HEK293 (cell line): ENCODE measurements at regions not wholly inside any gene's neighbourhood (a gene's known extent, or its start where the extent isn't known, plus 50 kb on each side); places are given as distances from the start of the nearest gene placed in this dataset.

Experiments
- CTCF ChIA-PET: fragments of 350-600 bp; formaldehyde crosslinking; extraction: SDS; loops from one replicate; lab custom pipeline; 2021; ENCODE audit warnings: antibody characterized with exemption; lab: Yijun Ruan, JAX
- POLR2A ChIA-PET: fragments of 300-600 bp; formaldehyde crosslinking; extraction: SDS; loops from one replicate; lab custom pipeline; 2020; ENCODE audit warnings: antibody characterized with exemption, inconsistent platforms; lab: Yijun Ruan, JAX
- H3K27ac ChIP-seq: fragments of 200-500 bp; sonication (Bioruptor generic); 2 replicates; pipeline ENCODE4 v1.5.1; 2014; ENCODE audit warnings: low read depth, low read length, control low read depth, inconsistent platforms; ENCODE audit errors: extremely low read depth
- H3K36me3 ChIP-seq, 2 experiments: fragments of 200-500 bp in 1 of 2; sonication (Bioruptor generic) in 1 of 2; 1 replicate in 1 of 2; 2 replicates in 1 of 2; pipeline ENCODE4 v1.5.1; 2014 to 2017; ENCODE audit warnings: inconsistent platforms in 2 of 2, low read length in 2 of 2; ENCODE audit not compliant: control insufficient read depth in 2 of 2, insufficient read depth in 1 of 2
- H3K4me1 ChIP-seq: fragments of 200-500 bp; sonication (Bioruptor generic); 2 replicates; pipeline ENCODE4 v1.5.1; 2014; ENCODE audit warnings: mild to moderate bottlenecking, low read length, inconsistent platforms; ENCODE audit not compliant: control insufficient read depth, insufficient read depth
- H3K4me3 ChIP-seq: 2 replicates; pipeline ENCODE4 v1.5.1; 2011; ENCODE audit warnings: low read depth, mild to moderate bottlenecking, control low read depth, low read length, moderate library complexity
- H3K9me3 ChIP-seq: fragments of 200-500 bp; sonication (Bioruptor generic); 2 replicates; pipeline ENCODE4 v1.5.1; 2014; ENCODE audit warnings: low read depth, low read length, inconsistent platforms; ENCODE audit not compliant: control insufficient read depth, insufficient read depth
- GLIS2 ChIP-seq: fragments of 450-650 bp; formaldehyde crosslinking; IDR thresholded peaks from 2 replicates; pipeline ENCODE4 v1.5.1; 2016; ENCODE audit warnings: missing biosample characterization, missing genetic modification characterization
- HOXC10 ChIP-seq: sonication (generic); formaldehyde crosslinking; IDR thresholded peaks from 2 replicates; pipeline ENCODE4 v1.8.1; 2023; ENCODE audit warnings: mild to moderate bottlenecking, missing genetic modification reagents
- IKZF3 ChIP-seq: fragments of 450-650 bp; IDR thresholded peaks from 2 replicates; pipeline ENCODE4 v1.5.0; 2018; ENCODE audit warnings: missing biosample characterization, mild to moderate bottlenecking, missing genetic modification characterization, moderate library complexity
- KLF7 ChIP-seq: fragments of 450-650 bp; formaldehyde crosslinking; IDR thresholded peaks from 2 replicates; pipeline ENCODE4 v1.5.1; 2016; ENCODE audit warnings: missing biosample characterization, missing genetic modification characterization, borderline replicate concordance
- MZF1 ChIP-seq: fragments of 450-650 bp; formaldehyde crosslinking; IDR thresholded peaks from 2 replicates; pipeline ENCODE4 v1.5.1; 2017; ENCODE audit warnings: missing biosample characterization, missing genetic modification characterization, borderline replicate concordance
- OVOL3 ChIP-seq: fragments of 450-650 bp; formaldehyde crosslinking; IDR thresholded peaks from 2 replicates; pipeline ENCODE4 v1.5.1; 2016; ENCODE audit warnings: missing biosample characterization, missing genetic modification characterization
- SCRT1 ChIP-seq: fragments of 450-650 bp; formaldehyde crosslinking; IDR thresholded peaks from 2 replicates; pipeline ENCODE4 v1.5.1; 2016; ENCODE audit warnings: missing biosample characterization, missing genetic modification characterization, borderline replicate concordance
- SCRT2 ChIP-seq: fragments of 450-650 bp; formaldehyde crosslinking; IDR thresholded peaks from 2 replicates; pipeline ENCODE4 v1.5.1; 2016; ENCODE audit warnings: missing biosample characterization, missing genetic modification characterization
- ZBTB1 ChIP-seq: fragments of 450-650 bp; formaldehyde crosslinking; IDR thresholded peaks from 2 replicates; pipeline ENCODE4 v1.5.1; 2016; ENCODE audit warnings: missing biosample characterization, missing genetic modification characterization
- ZBTB44 ChIP-seq: fragments of 450-650 bp; IDR thresholded peaks from 2 replicates; pipeline ENCODE4 v1.5.1; 2018; ENCODE audit warnings: missing biosample characterization, mild to moderate bottlenecking, missing genetic modification characterization
- ZBTB7A ChIP-seq: fragments of 450-650 bp; formaldehyde crosslinking; IDR thresholded peaks from 2 replicates; pipeline ENCODE4 v1.5.1; 2016; ENCODE audit warnings: low read depth, missing biosample characterization, missing genetic modification characterization
- ZFHX2 ChIP-seq: fragments of 450-650 bp; formaldehyde crosslinking; conservative IDR thresholded peaks from 2 replicates; pipeline ENCODE4 v1.5.1; 2016; ENCODE audit warnings: missing biosample characterization, missing genetic modification characterization
- ZFP3 ChIP-seq: fragments of 450-650 bp; formaldehyde crosslinking; IDR thresholded peaks from 2 replicates; pipeline ENCODE4 v1.5.1; 2016; ENCODE audit warnings: low read depth, missing biosample characterization, missing genetic modification characterization
- ZNF10 ChIP-seq: fragments of 450-650 bp; formaldehyde crosslinking; IDR thresholded peaks from 2 replicates; pipeline ENCODE4 v1.5.1; 2017; ENCODE audit warnings: missing biosample characterization, missing genetic modification characterization
- ZNF114 ChIP-seq: fragments of 450-650 bp; formaldehyde crosslinking; IDR thresholded peaks from 2 replicates; pipeline ENCODE4 v1.5.0; 2017; ENCODE audit warnings: missing biosample characterization, missing genetic modification characterization
- ZNF211 ChIP-seq: fragments of 450-650 bp; formaldehyde crosslinking; IDR thresholded peaks from 2 replicates; pipeline ENCODE4 v1.5.1; 2016; ENCODE audit warnings: low read depth, missing biosample characterization, missing genetic modification characterization
- ZNF274 ChIP-seq, 2 experiments: fragments of 200-500 bp in 1 of 2; fragments of 450-650 bp in 1 of 2; sonication (Bioruptor generic) in 1 of 2; formaldehyde crosslinking in 1 of 2; IDR thresholded peaks; 2 replicates each; pipeline versions ENCODE4 v1.5.1 to v1.6.1; 2014 to 2016; ENCODE audit warnings: borderline replicate concordance in 1 of 2, inconsistent platforms in 1 of 2, low read length in 1 of 2, missing biosample characterization in 1 of 2, missing genetic modification characterization in 1 of 2
- ZNF302 ChIP-seq: fragments of 450-650 bp; formaldehyde crosslinking; IDR thresholded peaks from 2 replicates; pipeline ENCODE4 v1.5.1; 2016; ENCODE audit warnings: missing biosample characterization, missing genetic modification characterization, low read depth
- ZNF433 ChIP-seq: fragments of 450-650 bp; formaldehyde crosslinking; IDR thresholded peaks from 2 replicates; pipeline ENCODE4 v1.5.1; 2016; ENCODE audit warnings: missing biosample characterization, missing genetic modification characterization, low read depth
- ZNF473 ChIP-seq: fragments of 450-650 bp; formaldehyde crosslinking; IDR thresholded peaks from 2 replicates; pipeline ENCODE4 v1.5.1; 2017; ENCODE audit warnings: missing biosample characterization, missing genetic modification characterization
- ZNF623 ChIP-seq: fragments of 450-650 bp; formaldehyde crosslinking; IDR thresholded peaks from 2 replicates; pipeline ENCODE4 v1.5.1; 2016; ENCODE audit warnings: missing biosample characterization, missing genetic modification characterization
- ZNF660 ChIP-seq: fragments of 450-650 bp; IDR thresholded peaks from 2 replicates; pipeline ENCODE4 v1.5.1; 2018; ENCODE audit warnings: missing biosample characterization, mild to moderate bottlenecking, missing genetic modification characterization
- ZSCAN16 ChIP-seq: fragments of 450-650 bp; formaldehyde crosslinking; IDR thresholded peaks from 2 replicates; pipeline ENCODE4 v1.5.1; 2016; ENCODE audit warnings: missing biosample characterization, missing genetic modification characterization
- TF ChIP-seq, protein P1 (sequence below): fragments of 450-650 bp; formaldehyde crosslinking; IDR thresholded peaks from 2 replicates; pipeline ENCODE4 v1.5.1; 2017; ENCODE audit warnings: missing biosample characterization, missing genetic modification characterization
- TF ChIP-seq, protein P2 (sequence below): fragments of 450-650 bp; formaldehyde crosslinking; IDR thresholded peaks from 2 replicates; pipeline ENCODE4 v1.5.1; 2016; ENCODE audit warnings: missing biosample characterization, missing genetic modification characterization
- TF ChIP-seq, protein P3 (sequence below): sonication (generic); formaldehyde crosslinking; IDR thresholded peaks from 2 replicates; pipeline ENCODE4 v1.8.1; 2022; ENCODE audit warnings: mild to moderate bottlenecking, moderate library complexity, missing genetic modification reagents
- TF ChIP-seq, protein P4 (sequence below): fragments of 450-650 bp; formaldehyde crosslinking; IDR thresholded peaks from 2 replicates; pipeline ENCODE4 v1.5.1; 2017; ENCODE audit warnings: missing biosample characterization, missing genetic modification characterization

GRCh38 chr2:196480653-196481323 is 158.7 kb upstream of the CCDC150 start:
- TF ChIP-seq ZNF433 (tag by site-specific recombination) (no peak), KLF7 (no peak), SCRT2 (no peak), ZNF211 (tag by site-specific recombination) (no peak), ZBTB1 (tag by site-specific recombination) (no peak), ZNF274 (IDR thresholded peaks at IDR 0.05; ENCODE audit: low read length) (no peak), ZNF274 (tag by site-specific recombination; IDR thresholded peaks at IDR 0.05; ENCODE audit: borderline replicate concordance) (no peak), ZFHX2 (tag by site-specific recombination) (no peak), IKZF3 (tag by site-specific recombination) (no peak), ZBTB7A (no peak), ZSCAN16 (no peak), MZF1 (tag by site-specific recombination) (no peak)
- TF ChIP-seq, protein P1, sequence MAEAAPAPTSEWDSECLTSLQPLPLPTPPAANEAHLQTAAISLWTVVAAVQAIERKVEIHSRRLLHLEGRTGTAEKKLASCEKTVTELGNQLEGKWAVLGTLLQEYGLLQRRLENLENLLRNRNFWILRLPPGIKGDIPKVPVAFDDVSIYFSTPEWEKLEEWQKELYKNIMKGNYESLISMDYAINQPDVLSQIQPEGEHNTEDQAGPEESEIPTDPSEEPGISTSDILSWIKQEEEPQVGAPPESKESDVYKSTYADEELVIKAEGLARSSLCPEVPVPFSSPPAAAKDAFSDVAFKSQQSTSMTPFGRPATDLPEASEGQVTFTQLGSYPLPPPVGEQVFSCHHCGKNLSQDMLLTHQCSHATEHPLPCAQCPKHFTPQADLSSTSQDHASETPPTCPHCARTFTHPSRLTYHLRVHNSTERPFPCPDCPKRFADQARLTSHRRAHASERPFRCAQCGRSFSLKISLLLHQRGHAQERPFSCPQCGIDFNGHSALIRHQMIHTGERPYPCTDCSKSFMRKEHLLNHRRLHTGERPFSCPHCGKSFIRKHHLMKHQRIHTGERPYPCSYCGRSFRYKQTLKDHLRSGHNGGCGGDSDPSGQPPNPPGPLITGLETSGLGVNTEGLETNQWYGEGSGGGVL (tag by site-specific recombination), result no peak
- H3K27ac ChIP-seq, result no peak overlapping the region
- no peak overlapping the region for H3K4me3 ChIP-seq
- no peaks in the 10 kb centered on the region for H3K4me1 ChIP-seq
- no peaks in the 10 kb centered on the region for H3K9me3 ChIP-seq
- ChIA-PET POLR2A (no interaction called here), CTCF (interaction anchor here (1.2 kb wide), 1 partner anchor 27 kb away, joined by 3 read pairs; no protein-coding TSS in a partner anchor)
- no peaks in the 10 kb centered on the region for H3K36me3 ChIP-seq

DNA sequence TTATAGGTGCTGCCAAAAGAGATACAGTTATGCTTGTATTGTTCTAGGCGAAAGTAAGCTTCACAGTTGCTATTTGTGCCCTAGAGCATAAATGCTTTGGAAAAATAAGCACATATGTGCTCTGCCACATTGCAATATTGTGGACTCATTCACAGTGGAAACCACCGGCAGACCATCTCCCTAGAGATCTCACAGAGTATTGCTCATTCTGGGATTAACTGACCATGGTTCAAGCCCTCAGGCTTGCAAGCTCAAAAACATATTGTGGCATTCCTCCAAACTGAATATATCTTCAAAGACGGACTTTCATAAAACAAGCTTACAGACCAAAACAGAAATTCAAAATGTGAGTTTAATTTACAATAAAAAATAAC is 158.2 kb upstream of the CCDC150 start:
- no peaks in the 10 kb centered on the region for H3K36me3 ChIP-seq
- no peaks in the 10 kb centered on the region for H3K4me1 ChIP-seq
- H3K9me3 ChIP-seq, result no peaks in the 10 kb centered on the region
- H3K4me3 ChIP-seq, result no peak overlapping the region
- ChIA-PET POLR2A (no interaction called here), CTCF (no interaction called here)
- H3K27ac ChIP-seq, result no peak overlapping the region
- no peak for TF ChIP-seq ZNF473 (tag by site-specific recombination)
- TF ChIP-seq, protein P2, sequence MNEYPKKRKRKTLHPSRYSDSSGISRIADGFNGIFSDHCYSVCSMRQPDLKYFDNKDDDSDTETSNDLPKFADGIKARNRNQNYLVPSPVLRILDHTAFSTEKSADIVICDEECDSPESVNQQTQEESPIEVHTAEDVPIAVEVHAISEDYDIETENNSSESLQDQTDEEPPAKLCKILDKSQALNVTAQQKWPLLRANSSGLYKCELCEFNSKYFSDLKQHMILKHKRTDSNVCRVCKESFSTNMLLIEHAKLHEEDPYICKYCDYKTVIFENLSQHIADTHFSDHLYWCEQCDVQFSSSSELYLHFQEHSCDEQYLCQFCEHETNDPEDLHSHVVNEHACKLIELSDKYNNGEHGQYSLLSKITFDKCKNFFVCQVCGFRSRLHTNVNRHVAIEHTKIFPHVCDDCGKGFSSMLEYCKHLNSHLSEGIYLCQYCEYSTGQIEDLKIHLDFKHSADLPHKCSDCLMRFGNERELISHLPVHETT (tag by site-specific recombination), result no peak
- no peak for TF ChIP-seq ZBTB44
- TF ChIP-seq ZNF302, result no peak
- TF ChIP-seq OVOL3 (tag by site-specific recombination), result no peak
- no peak for TF ChIP-seq ZNF623 (tag by site-specific recombination)
- TF ChIP-seq, protein P3, sequence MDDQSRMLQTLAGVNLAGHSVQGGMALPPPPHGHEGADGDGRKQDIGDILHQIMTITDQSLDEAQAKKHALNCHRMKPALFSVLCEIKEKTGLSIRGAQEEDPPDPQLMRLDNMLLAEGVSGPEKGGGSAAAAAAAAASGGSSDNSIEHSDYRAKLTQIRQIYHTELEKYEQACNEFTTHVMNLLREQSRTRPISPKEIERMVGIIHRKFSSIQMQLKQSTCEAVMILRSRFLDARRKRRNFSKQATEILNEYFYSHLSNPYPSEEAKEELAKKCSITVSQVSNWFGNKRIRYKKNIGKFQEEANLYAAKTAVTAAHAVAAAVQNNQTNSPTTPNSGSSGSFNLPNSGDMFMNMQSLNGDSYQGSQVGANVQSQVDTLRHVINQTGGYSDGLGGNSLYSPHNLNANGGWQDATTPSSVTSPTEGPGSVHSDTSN, result no peak
- TF ChIP-seq ZNF114, result no peak
- TF ChIP-seq HOXC10 (CRISPR knock-in tag), result no peak
- TF ChIP-seq, protein P4, sequence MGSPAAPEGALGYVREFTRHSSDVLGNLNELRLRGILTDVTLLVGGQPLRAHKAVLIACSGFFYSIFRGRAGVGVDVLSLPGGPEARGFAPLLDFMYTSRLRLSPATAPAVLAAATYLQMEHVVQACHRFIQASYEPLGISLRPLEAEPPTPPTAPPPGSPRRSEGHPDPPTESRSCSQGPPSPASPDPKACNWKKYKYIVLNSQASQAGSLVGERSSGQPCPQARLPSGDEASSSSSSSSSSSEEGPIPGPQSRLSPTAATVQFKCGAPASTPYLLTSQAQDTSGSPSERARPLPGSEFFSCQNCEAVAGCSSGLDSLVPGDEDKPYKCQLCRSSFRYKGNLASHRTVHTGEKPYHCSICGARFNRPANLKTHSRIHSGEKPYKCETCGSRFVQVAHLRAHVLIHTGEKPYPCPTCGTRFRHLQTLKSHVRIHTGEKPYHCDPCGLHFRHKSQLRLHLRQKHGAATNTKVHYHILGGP (tag by site-specific recombination), result no peak
- no peak for TF ChIP-seq SCRT1
- no peak for TF ChIP-seq ZNF660
- no peak for TF ChIP-seq GLIS2 (tag by site-specific recombination)
- no peak for TF ChIP-seq ZNF10
- TF ChIP-seq ZFP3 (tag by site-specific recombination), result no peak
